PC-9 (cell line): ENCODE measurements at regions not wholly inside any gene's neighbourhood (a gene's known extent, or its start where the extent isn't known, plus 50 kb on each side); places are given as distances from the start of the nearest gene placed in this dataset.

Experiments used
- BruUV-seq: library from RNA; stranded (reverse); fragments of 400-500 nt; replicated peaks from 2 replicates; lab custom pipeline; 2021; lab: Mats Ljungman, UMichigan
- CTCF ChIA-PET: fragments of 300-600 bp; sonication (Branson Sonifier 250); formaldehyde crosslinking; loops from one replicate; lab custom pipeline; 2022; ENCODE audit warnings: antibody characterized with exemption; lab: Charles Lee
- POLR2A ChIA-PET: fragments of 300-600 bp; sonication (Branson Sonifier 250); formaldehyde crosslinking; loops from one replicate; lab custom pipeline; 2022; ENCODE audit warnings: antibody characterized with exemption; ENCODE audit not compliant: unreplicated experiment; lab: Charles Lee
- DNase-seq, 2 experiments: peaks; one replicate each; pipeline versions ENCODE4 v3.0.0 to v3.0.0-alpha.2; 2015 to 2022; ENCODE audit warnings: mixed read lengths in 1 of 2
- H2AFZ ChIP-seq: fragments of 200-600 bp; sonication (generic); 2 replicates; pipeline ENCODE4 v1.8.1; 2017; ENCODE audit warnings: antibody characterized with exemption
- H3F3A ChIP-seq: fragments of 200-600 bp; sonication (generic); 2 replicates; pipeline ENCODE4 v1.8.1; 2017; ENCODE audit warnings: antibody characterized with exemption, mild to moderate bottlenecking, low read depth; ENCODE audit not compliant: insufficient read depth
- H3K27ac ChIP-seq: fragments of 200-600 bp; sonication (generic); 2 replicates; pipeline ENCODE4 v1.6.1; 2016; ENCODE audit warnings: mixed run types
- H3K27me3 ChIP-seq: fragments of 200-600 bp; sonication (generic); 2 replicates; pipeline ENCODE4 v1.6.1; 2016; ENCODE audit warnings: low read depth, mixed run types; ENCODE audit not compliant: insufficient read depth
- H3K36me3 ChIP-seq: fragments of 200-600 bp; sonication (generic); 2 replicates; pipeline ENCODE4 v1.6.1; 2016; ENCODE audit warnings: low read depth, mixed run types
- H3K4me1 ChIP-seq: fragments of 200-600 bp; sonication (generic); replicated peaks from 2 replicates; pipeline ENCODE4 v1.6.1; 2016; ENCODE audit warnings: mixed run types; ENCODE audit not compliant: insufficient read depth
- H3K4me2 ChIP-seq: fragments of 200-600 bp; sonication (generic); 2 replicates; pipeline ENCODE4 v1.6.1; 2017; ENCODE audit warnings: mixed run types
- H3K4me3 ChIP-seq: fragments of 200-600 bp; sonication (generic); 2 replicates; pipeline ENCODE4 v1.6.1; 2016; ENCODE audit warnings: mixed run types
- H3K79me2 ChIP-seq: fragments of 200-600 bp; sonication (generic); 2 replicates; pipeline ENCODE4 v1.6.1; 2017; ENCODE audit warnings: low read depth, mixed run types
- H3K9me2 ChIP-seq: fragments of 200-600 bp; sonication (generic); 2 replicates; pipeline ENCODE4 v1.8.1; 2017; ENCODE audit warnings: mild to moderate bottlenecking; ENCODE audit not compliant: insufficient read depth
- H3K9me3 ChIP-seq: fragments of 200-600 bp; sonication (generic); 2 replicates; pipeline ENCODE4 v1.8.1; 2016; ENCODE audit warnings: low read depth; ENCODE audit not compliant: insufficient read depth
- H4K20me1 ChIP-seq: fragments of 200-600 bp; sonication (generic); 2 replicates; pipeline ENCODE4 v1.8.1; 2017; ENCODE audit not compliant: insufficient read depth
- CTCF ChIP-seq: fragments of 200-600 bp; sonication (generic); conservative IDR thresholded peaks from 2 replicates; pipeline ENCODE4 v1.6.1; 2017; ENCODE audit warnings: mixed run types, antibody characterized with exemption, mild to moderate bottlenecking, moderate library complexity
- EZH2 ChIP-seq: fragments of 200-600 bp; sonication (generic); IDR thresholded peaks from 2 replicates; pipeline ENCODE4 v1.8.0; 2017; ENCODE audit warnings: antibody characterized with exemption, low read depth
- intact Hi-C: fragments of 100-400 bp; cut with micrococcal nuclease; formaldehyde crosslinking; loops from one replicate; pipeline ENCODE4 v1.10.0; 2022; ENCODE audit not compliant: unreplicated experiment

DNA sequence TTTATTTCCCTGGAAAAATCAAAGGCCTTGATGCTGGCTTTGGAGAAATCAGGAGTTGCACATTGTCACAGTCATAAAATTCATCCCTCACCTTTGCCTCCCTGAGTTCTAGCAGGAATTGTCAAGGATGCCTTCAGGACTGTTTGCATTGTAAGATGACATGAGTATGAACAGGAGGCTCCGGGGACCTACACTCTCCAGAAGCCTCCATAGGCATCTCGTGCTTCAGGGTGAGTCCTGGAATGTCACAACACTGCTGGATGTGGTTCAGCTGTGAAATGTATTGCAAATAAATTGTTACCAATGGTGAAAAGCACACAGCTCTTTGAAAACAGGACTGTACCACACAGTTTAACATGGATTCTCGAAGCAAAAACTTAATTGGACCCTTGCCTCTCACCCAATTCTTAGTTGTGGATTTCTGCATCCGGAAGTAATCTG, 535.4 kb upstream of the C16orf82 start:
- ChIA-PET CTCF (no interaction called here), POLR2A (no interaction called here)
- intact Hi-C loops: no loop called here
- H3K4me2 ChIP-seq: no peak overlapping the region
- H3K9me2 ChIP-seq: no peaks in the 10 kb centered on the region
- H3K79me2 ChIP-seq: no peaks in the 10 kb centered on the region
- H3F3A ChIP-seq: no peaks in the 10 kb centered on the region
- no peaks in the 10 kb centered on the region for H3K4me1 ChIP-seq
- no TSS peak for BruUV-seq
- DNase-seq: no peak
- H3K27ac ChIP-seq: no peak overlapping the region
- no peaks in the 10 kb centered on the region for H3K36me3 ChIP-seq
- no peaks in the 10 kb centered on the region for H3K9me3 ChIP-seq
- H4K20me1 ChIP-seq: no peaks in the 10 kb centered on the region
- TF ChIP-seq CTCF (no peak), EZH2 (no peak)
- H2AFZ ChIP-seq: no peak overlapping the region
- no peaks in the 10 kb centered on the region for H3K27me3 ChIP-seq
- H3K4me3 ChIP-seq: no peak overlapping the region

- no peak overlapping the region for H3K4me3 ChIP-seq
- no peak for DNase-seq
- POLR2A ChIA-PET: no interaction called here
- H3K4me2 ChIP-seq: no peak overlapping the region
- H3K27ac ChIP-seq: no peak overlapping the region
- CTCF ChIA-PET: no interaction called here
- H3K4me1 ChIP-seq: no peaks in the 10 kb centered on the region
- no peak overlapping the region for H2AFZ ChIP-seq
- H3F3A ChIP-seq: no peaks in the 10 kb centered on the region
- H3K27me3 ChIP-seq: peaks cover under 1% of the 10 kb centered on the region; the same call in 1 of the 2 replicates
- H3K36me3 ChIP-seq: no peaks in the 10 kb centered on the region
- H4K20me1 ChIP-seq: no peaks in the 10 kb centered on the region
- H3K9me3 ChIP-seq: no peaks in the 10 kb centered on the region
- no peaks in the 10 kb centered on the region for H3K79me2 ChIP-seq
- intact Hi-C loops: no loop called here
- H3K9me2 ChIP-seq: no peaks in the 10 kb centered on the region
- TF ChIP-seq EZH2: no peak
- no peak for TF ChIP-seq CTCF
- no TSS peak for BruUV-seq
Observed at GRCh38 chr16:26532456-26532855, 534.3 kb upstream of the C16orf82 start.

- POLR2A ChIA-PET: no interaction called here
Observed at GRCh38 chr16:26542198-26542597, 524.5 kb upstream of the C16orf82 start.

More at GRCh38 chr16:26542198-26542597, 524.5 kb upstream of the C16orf82 start:
- Histone ChIP-seq H3K79me2 (no peaks in the 10 kb centered on the region), H3K27me3 (peaks cover 25% of the 10 kb centered on the region), H3K9me2 (no peaks in the 10 kb centered on the region), H3K4me1 (no peaks in the 10 kb centered on the region), H3F3A (no peaks in the 10 kb centered on the region), H3K4me2 (no peak overlapping the region), H2AFZ (no peak overlapping the region), H4K20me1 (no peaks in the 10 kb centered on the region), H3K27ac (no peak overlapping the region), H3K4me3 (no peak overlapping the region), H3K9me3 (no peaks in the 10 kb centered on the region), H3K36me3 (no peaks in the 10 kb centered on the region)
- BruUV-seq: no TSS peak
- CTCF ChIA-PET: no interaction called here
- DNase-seq: no peak
- intact Hi-C loops: no loop called here
- no peak for TF ChIP-seq CTCF
- TF ChIP-seq EZH2: no peak
